Middle frontal gyrus (tissue), 1 donor: ENCODE measurements at regions not wholly inside any gene's neighbourhood (a gene's known extent, or its start where the extent isn't known, plus 50 kb on each side); places are given as distances from the start of the nearest gene placed in this dataset.
"Not testable (repeated sequence)": the region's sequence is repeated elsewhere in the genome, so short reads cannot be mapped to it uniquely, and the experiment has no call there.

Experiments
- DNase-seq: peaks from one replicate; pipeline ENCODE4 v3.0.0-alpha.2; 2015; ENCODE audit warnings: low spot score; ENCODE audit errors: extremely low spot score

- DNase-seq = no peak
Observed at GRCh38 chr6:6724539-6725467, 136.3 kb downstream of the LY86 start.

- DNase-seq = no peak
Observed at GRCh38 chr6:6725468-6726209, 137.1 kb downstream of the LY86 start.

- DNase-seq = no peak
Observed at GRCh38 chr6:6728169-6728941, 139.8 kb downstream of the LY86 start.

- DNase-seq = no peak
Observed at GRCh38 chr6:6729971-6730370, 141.5 kb downstream of the LY86 start.

GRCh38 chr6:6730831-6731230 is 142.3 kb downstream of the LY86 start:
- no peak for DNase-seq

DNA sequence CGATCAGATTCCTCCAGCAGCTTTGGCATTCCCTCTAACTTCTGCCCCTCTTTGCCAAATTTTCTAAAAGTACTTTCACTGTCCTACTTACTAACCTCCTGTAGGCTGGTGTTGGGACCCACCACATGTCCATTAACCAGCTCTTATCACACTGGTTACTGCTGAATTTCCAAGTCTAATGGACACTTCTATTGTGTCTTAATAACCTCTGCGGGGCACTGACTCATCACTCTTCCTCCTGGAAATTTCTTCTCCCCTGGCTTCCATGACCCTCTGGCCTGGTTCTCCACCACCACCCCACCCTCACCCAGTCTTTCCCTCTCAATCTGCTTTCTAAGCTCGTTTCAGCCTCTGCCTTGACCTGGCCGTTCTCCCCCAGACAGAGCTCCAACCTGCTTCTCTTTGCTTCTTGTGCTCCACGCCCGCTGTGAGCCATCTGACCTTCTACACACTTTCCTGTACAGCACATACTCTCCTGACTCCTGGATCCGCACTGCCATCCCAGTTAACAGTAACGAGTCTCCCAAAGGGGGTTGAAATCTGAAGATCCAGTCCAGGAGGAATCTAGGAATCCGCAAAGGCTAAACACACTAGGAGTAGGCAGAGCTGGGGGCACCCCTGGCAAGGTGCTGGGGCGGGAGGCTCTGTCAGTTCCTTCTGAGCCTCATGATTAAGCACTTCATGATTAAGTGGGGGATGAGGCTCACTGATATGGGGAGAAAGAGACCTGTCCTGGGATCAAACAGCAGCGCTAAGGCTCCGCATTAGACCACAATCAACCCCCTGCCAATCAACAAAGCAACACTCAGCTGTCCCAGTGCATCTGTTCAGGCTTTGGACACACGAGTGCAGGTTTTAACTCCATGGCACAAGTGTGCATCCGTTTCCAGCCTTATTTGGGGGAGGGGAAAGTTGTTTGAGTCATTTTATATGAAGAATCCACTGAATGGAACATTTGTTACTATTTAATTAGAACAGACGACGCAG is 146.3 kb downstream of the LY86 start:
- no peak for DNase-seq

GRCh38 chr6:6736791-6737654 is 148.5 kb downstream of the LY86 start:
- DNase-seq = no peak

DNA sequence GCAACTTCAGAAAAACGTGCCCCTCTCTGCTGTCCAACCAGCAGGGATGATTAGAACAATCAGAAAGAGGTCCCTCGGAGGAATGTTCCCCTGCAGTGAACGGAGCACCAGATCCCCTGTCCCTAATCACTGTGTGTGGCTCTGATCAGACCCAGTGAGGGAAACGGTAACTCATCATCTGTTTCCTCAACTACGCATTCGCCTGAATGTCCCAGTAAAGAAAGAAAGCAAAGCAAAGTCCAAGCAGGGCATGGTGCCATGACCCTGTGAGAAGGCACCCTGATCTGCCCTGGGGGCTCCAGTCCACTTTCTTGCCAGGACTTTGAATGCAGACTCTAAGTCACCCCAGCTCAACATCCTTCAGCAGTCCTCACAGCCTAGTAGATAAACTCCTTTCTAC is 149.2 kb downstream of the LY86 start:
- no peak for DNase-seq

- no peak for DNase-seq
Observed at GRCh38 chr6:6738108-6738507, 149.6 kb downstream of the LY86 start.

GRCh38 chr6:6738922-6739716 is 150.6 kb downstream of the LY86 start:
- no peak for DNase-seq

GRCh38 chr6:6740595-6740994 is 152.1 kb downstream of the LY86 start:
- DNase-seq = no peak

GRCh38 chr6:6741264-6741663 is 152.7 kb downstream of the LY86 start:
- DNase-seq = no peak

DNA sequence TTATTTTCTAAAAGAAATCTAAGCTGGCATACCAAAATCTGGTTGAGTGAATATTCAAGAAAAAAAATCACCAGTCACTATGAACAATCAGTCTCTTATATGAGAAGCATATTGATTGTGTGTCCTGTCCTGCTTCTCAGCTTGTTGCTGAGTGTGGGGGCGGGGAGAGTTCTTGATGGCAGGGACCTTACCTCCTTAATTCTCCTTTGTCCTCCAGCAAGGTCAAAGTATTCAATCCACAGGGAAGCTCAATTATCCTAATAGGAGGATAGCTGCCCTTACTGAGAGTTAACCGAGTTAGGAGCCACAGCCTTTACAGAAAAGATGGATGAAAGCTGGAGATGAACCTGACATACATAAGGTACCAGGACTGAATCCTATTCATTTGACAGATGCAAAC is 154.0 kb downstream of the LY86 start:
- no peak for DNase-seq

DNA sequence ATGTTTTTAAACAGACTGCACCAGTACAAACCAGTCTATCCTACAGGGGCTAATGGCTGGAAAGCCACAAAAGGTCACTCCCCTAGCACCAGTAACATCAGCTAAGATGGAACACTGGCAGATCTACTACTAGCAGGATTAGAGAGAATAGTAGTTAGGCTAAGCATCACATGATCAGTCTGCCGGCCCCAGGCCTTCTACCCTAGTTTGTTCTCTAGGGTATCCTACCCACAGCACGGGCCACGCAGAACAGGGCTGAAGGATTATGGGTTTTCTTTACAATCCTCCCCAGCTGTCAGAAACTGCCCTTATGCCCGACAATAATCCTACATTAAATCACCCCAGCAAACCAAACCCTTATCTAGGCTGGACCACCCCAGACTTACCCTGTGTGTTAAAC is 156.0 kb downstream of the LY86 start:
- no peak for DNase-seq

DNA sequence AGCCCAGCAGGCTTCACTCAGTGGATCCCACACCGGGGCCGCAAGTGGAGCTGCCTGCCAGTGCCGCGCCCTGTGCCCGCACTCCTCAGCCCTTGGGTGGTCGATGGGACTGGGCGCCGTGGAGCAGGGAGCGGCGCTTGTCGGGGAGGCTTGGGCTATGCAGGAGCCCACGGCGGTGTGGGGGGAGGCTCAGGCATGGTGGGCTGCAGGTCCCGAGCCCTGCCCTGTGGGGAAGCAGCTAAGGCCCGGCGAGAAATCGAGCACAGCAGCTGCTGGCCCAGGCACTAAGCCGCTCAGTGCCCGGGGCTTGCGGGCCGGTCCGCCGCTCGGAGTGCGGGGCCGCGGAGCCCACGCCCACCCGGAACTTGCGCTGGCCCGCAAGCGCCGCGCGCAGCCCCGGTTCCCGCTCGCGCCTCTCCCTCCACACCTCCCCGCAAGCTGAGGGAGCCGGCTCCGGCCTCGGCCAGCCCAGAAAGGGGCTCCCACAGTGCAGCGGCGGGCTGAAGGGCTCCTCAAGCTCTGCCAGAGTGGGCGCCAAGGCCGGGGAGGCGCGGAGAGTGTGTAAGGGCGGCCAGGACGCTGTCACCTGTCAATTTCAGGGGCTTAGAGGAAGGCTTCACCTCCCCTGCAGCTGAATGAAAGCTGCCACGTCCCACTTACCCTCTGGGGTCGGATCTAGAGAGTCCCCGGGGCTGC is 157.3 kb downstream of the LY86 start:
- DNase-seq = not testable (repeated sequence)

GRCh38 chr6:6746333-6746969 is 157.9 kb downstream of the LY86 start:
- DNase-seq = no peak

DNA sequence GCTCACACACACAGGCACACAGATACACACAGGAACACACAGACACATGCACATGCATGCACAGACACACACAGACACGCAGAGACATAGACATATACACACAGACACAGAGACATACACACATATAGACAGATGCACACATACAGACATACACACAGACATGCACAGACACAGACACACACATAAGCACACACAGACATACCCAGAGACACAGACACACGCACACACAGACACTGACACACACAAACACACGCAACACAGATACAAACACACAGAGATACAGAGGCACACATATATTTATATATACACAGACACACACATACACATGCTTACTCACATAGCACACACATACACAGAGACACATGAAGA is 158.4 kb downstream of the LY86 start:
- DNase-seq = no peak

DNA sequence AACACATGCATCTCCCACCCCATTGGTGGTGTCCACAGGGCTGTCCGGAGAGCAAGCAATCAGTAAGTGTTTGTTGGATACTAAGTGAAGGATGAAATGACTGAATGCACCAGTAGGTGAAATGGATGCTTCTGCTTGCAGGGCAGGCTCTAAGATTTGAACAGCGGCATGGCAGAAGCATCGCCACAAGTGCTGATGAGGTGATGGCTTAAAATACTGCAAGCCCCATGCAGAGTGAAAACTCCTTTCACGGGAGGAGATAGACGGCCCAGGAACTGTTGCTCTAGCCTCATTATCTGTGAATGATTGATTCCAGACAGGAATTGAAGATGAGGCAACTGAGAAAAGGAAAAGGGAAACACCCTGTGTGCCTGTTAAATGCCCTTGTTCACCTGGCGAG is 158.9 kb downstream of the LY86 start:
- DNase-seq = no peak
